H9 (cell line): ENCODE measurements at regions not wholly inside any gene's neighbourhood (a gene's known extent, or its start where the extent isn't known, plus 50 kb on each side); places are given as distances from the start of the nearest gene placed in this dataset.

Experiments used
- DNase-seq: peaks from one replicate; pipeline ENCODE4 v3.0.0-alpha.2; 2017
- H2AFZ ChIP-seq: one replicate; pipeline ENCODE4 v1.6.1; 2013; ENCODE audit warnings: mild to moderate bottlenecking, low read length, control low read depth, moderate library complexity
- H2AK5ac ChIP-seq: 2 replicates; pipeline ENCODE4 v1.6.1; 2013; ENCODE audit warnings: low read length, control low read depth, mixed read lengths; ENCODE audit not compliant: insufficient read length
- H2BK120ac ChIP-seq: one replicate; pipeline ENCODE4 v1.6.1; 2013; ENCODE audit warnings: low read depth, mild to moderate bottlenecking, low read length, control low read depth, inconsistent platforms; ENCODE audit not compliant: poor library complexity, severe bottlenecking
- H2BK12ac ChIP-seq: 2 replicates; pipeline ENCODE4 v1.6.1; 2013; ENCODE audit warnings: low read length, control low read depth, mixed read lengths, low read depth; ENCODE audit not compliant: insufficient read length
- H2BK15ac ChIP-seq: 2 replicates; pipeline ENCODE4 v1.6.1; 2013; ENCODE audit warnings: low read depth, low read length, control low read depth
- H2BK20ac ChIP-seq: one replicate; pipeline ENCODE4 v1.6.1; 2013; ENCODE audit warnings: low read depth, mild to moderate bottlenecking, low read length, control low read depth, inconsistent platforms; ENCODE audit not compliant: poor library complexity, severe bottlenecking
- H2BK5ac ChIP-seq: 2 replicates; pipeline ENCODE4 v1.6.1; 2013; ENCODE audit warnings: low read length, control low read depth, mixed read lengths; ENCODE audit not compliant: insufficient read length
- H3K14ac ChIP-seq: 2 replicates; pipeline ENCODE4 v1.6.1; 2013; ENCODE audit warnings: low read length, control low read depth; ENCODE audit not compliant: insufficient read depth
- H3K18ac ChIP-seq: 2 replicates; pipeline ENCODE4 v1.6.1; 2013; ENCODE audit warnings: low read depth, mild to moderate bottlenecking, mixed read lengths, low read length, control low read depth; ENCODE audit not compliant: insufficient read length
- H3K23ac ChIP-seq: 2 replicates; pipeline ENCODE4 v1.6.1; 2013; ENCODE audit warnings: low read length, control low read depth, mixed read lengths, low read depth; ENCODE audit not compliant: insufficient read length
- H3K23me2 ChIP-seq: 2 replicates; pipeline ENCODE4 v1.6.1; 2013; ENCODE audit warnings: low read depth, mild to moderate bottlenecking, mixed read lengths, low read length, control low read depth; ENCODE audit not compliant: insufficient read length, poor library complexity, severe bottlenecking
- H3K27ac ChIP-seq: 2 replicates; pipeline ENCODE4 v1.5.1; 2013; ENCODE audit warnings: low read length, control low read depth, mixed read lengths, low read depth; ENCODE audit not compliant: insufficient read length
- H3K27me3 ChIP-seq: 2 replicates; pipeline ENCODE4 v1.6.1; 2013; ENCODE audit warnings: low read length, control low read depth, inconsistent platforms; ENCODE audit not compliant: insufficient read depth
- H3K4ac ChIP-seq: 2 replicates; pipeline ENCODE4 v1.6.1; 2013; ENCODE audit warnings: low read depth, mild to moderate bottlenecking, control low read depth, inconsistent platforms, low read length, moderate library complexity
- H3K4me1 ChIP-seq: 2 replicates; pipeline ENCODE4 v1.6.1; 2013; ENCODE audit warnings: low read length, control low read depth, inconsistent platforms; ENCODE audit not compliant: insufficient read depth
- H3K4me2 ChIP-seq: 2 replicates; pipeline ENCODE4 v1.6.1; 2013; ENCODE audit warnings: low read length, control low read depth, mixed read lengths; ENCODE audit not compliant: insufficient read length, insufficient read depth
- H3K56ac ChIP-seq: 2 replicates; pipeline ENCODE4 v1.6.1; 2013; ENCODE audit warnings: low read depth, mild to moderate bottlenecking, mixed read lengths, low read length, control low read depth; ENCODE audit not compliant: insufficient read length
- H3K79me1 ChIP-seq: 2 replicates; pipeline ENCODE4 v1.6.1; 2013; ENCODE audit warnings: low read depth, mild to moderate bottlenecking, moderate library complexity, low read length, control low read depth, inconsistent platforms; ENCODE audit not compliant: insufficient read depth, poor library complexity, severe bottlenecking
- H3K79me2 ChIP-seq: 2 replicates; pipeline ENCODE4 v1.6.1; 2013; ENCODE audit warnings: low read length, control low read depth, inconsistent platforms; ENCODE audit not compliant: insufficient read depth
- H3K9ac ChIP-seq: 2 replicates; pipeline ENCODE4 v1.6.1; 2013; ENCODE audit warnings: low read length, control low read depth, mixed read lengths; ENCODE audit not compliant: insufficient read length; ENCODE audit errors: extremely low read depth
- H3K9me3 ChIP-seq: one replicate; pipeline ENCODE4 v1.6.1; 2013; ENCODE audit warnings: low read depth, low read length, inconsistent platforms; ENCODE audit not compliant: control insufficient read depth
- H3T11ph ChIP-seq: one replicate; pipeline ENCODE4 v1.6.1; 2013; ENCODE audit warnings: mild to moderate bottlenecking, low read length, control low read depth, inconsistent platforms
- H4K20me1 ChIP-seq: one replicate; pipeline ENCODE4 v1.6.1; 2013; ENCODE audit not compliant: control insufficient read depth, insufficient read length, insufficient read depth
- H4K5ac ChIP-seq: 2 replicates; pipeline ENCODE4 v1.6.1; 2013; ENCODE audit warnings: low read depth, mild to moderate bottlenecking, mixed read lengths, low read length, control low read depth; ENCODE audit not compliant: insufficient read length
- H4K8ac ChIP-seq: replicated peaks from 2 replicates; pipeline ENCODE4 v1.6.1; 2013; ENCODE audit warnings: low read length, control low read depth, mixed read lengths, low read depth; ENCODE audit not compliant: insufficient read length
- H4K91ac ChIP-seq: 2 replicates; pipeline ENCODE4 v1.6.1; 2013; ENCODE audit warnings: low read depth, mild to moderate bottlenecking, moderate library complexity, mixed read lengths, low read length, control low read depth; ENCODE audit not compliant: insufficient read length
- H3K27ac Mint-ChIP-seq, 3 experiments: 2 replicates in 2 of 3; 3 replicates in 1 of 3; pipeline ENCODE4 v1.8.0; 2020 to 2021; ENCODE audit warnings: mixed read lengths in 3 of 3, mild to moderate bottlenecking in 1 of 3, moderate library complexity in 1 of 3
- H3K27me3 Mint-ChIP-seq: 2 replicates; pipeline ENCODE4 v1.8.0; 2021; ENCODE audit warnings: low read depth, mild to moderate bottlenecking, moderate library complexity, mixed read lengths
- H3K36me3 Mint-ChIP-seq, 3 experiments: 2 replicates in 2 of 3; 3 replicates in 1 of 3; pipeline ENCODE4 v1.8.0; 2020 to 2021; ENCODE audit warnings: low read depth in 3 of 3, mixed read lengths in 3 of 3; ENCODE audit not compliant: insufficient read depth in 1 of 3
- H3K4me1 Mint-ChIP-seq, 2 experiments: 2 replicates each; pipeline ENCODE4 v1.8.0; 2020; ENCODE audit warnings: mixed read lengths in 2 of 2
- H3K4me3 Mint-ChIP-seq, 2 experiments: 2 replicates in 1 of 2; 3 replicates in 1 of 2; pipeline ENCODE4 v1.8.0; 2020 to 2021; ENCODE audit warnings: mild to moderate bottlenecking in 2 of 2, mixed read lengths in 2 of 2, moderate library complexity in 1 of 2
- H3K9me3 Mint-ChIP-seq, 2 experiments: 2 replicates in 1 of 2; 3 replicates in 1 of 2; pipeline ENCODE4 v1.8.0; 2020; ENCODE audit warnings: mild to moderate bottlenecking in 2 of 2, mixed read lengths in 2 of 2, moderate library complexity in 1 of 2
- CTCF ChIP-seq: fragments of 200-600 bp; sonication (generic); conservative IDR thresholded peaks from 3 replicates; pipeline ENCODE4 v1.8.0; 2021; ENCODE audit warnings: antibody characterized with exemption, mild to moderate bottlenecking
- WGBS: extraction: QIAGEN DNeasy Blood & Tissue Kit; methylation state at CpG from one replicate; pipeline ENCODE4 v1.1.7; 2013; ENCODE audit warnings: missing lambda C conversion rate, low lambda C conversion rate, mixed read lengths; ENCODE audit not compliant: insufficient read length; ENCODE audit errors: extremely low coverage; 5-methylcytosine and 5-hydroxymethylcytosine counted together

DNA sequence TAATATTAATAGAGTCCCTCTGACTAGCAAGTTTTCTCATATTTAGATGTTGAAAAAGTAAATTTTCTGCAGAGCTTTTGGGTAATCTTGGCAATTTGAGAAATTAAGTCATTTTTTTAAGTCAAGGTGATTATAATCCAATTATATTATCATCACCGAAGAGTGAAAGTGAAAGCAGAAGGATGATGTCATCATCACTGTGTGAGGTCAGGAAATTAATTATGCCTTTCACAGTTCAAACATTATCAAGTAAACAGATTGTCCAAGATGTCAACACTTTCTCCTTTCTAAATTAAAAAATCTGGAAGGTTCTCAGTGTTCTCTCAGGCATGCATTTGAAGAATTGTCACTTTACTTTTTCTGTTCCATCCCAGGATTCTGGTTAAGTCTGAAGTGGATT, 296.0 kb downstream of the TBX15 start:
- no peak overlapping the region for H3K4me3 Mint-ChIP-seq
- Histone ChIP-seq H3K9ac (no peak overlapping the region), H4K91ac (no peak overlapping the region), H3K79me2 (no peaks in the 10 kb centered on the region), H4K20me1 (no peaks in the 10 kb centered on the region), H3K9me3 (no peaks in the 10 kb centered on the region), H3T11ph (no peak overlapping the region), H4K5ac (no peak overlapping the region), H3K4me2 (no peak overlapping the region), H2BK20ac (no peak overlapping the region), H3K56ac (no peak overlapping the region), H3K4ac (no peak overlapping the region), H3K14ac (no peak overlapping the region), H2BK15ac (no peak overlapping the region), H3K27me3 (no peaks in the 10 kb centered on the region), H4K8ac (no peak overlapping the region), H2AK5ac (no peak overlapping the region), H2BK12ac (no peak overlapping the region), H2AFZ (no peak overlapping the region), H3K18ac (no peak overlapping the region), H3K27ac (no peak overlapping the region), H3K4me1 (no peaks in the 10 kb centered on the region), H3K23me2 (no peaks in the 10 kb centered on the region), H2BK120ac (no peak overlapping the region), H2BK5ac (no peak overlapping the region), H3K79me1 (no peaks in the 10 kb centered on the region), H3K23ac (no peak overlapping the region)
- H3K4me1 Mint-ChIP-seq, result no peaks in the 10 kb centered on the region
- no peaks in the 10 kb centered on the region for H3K27me3 Mint-ChIP-seq
- peaks cover 6 to 9% of the 10 kb centered on the region in 2 experiments; a peak in 3 of 5 replicates for H3K9me3 Mint-ChIP-seq
- no peak for DNase-seq
- no CpG with 5 or more reads among the region's 1 CpG for WGBS
- no peak overlapping the region; a peak in 1 of 7 replicates for H3K27ac Mint-ChIP-seq
- no peak for TF ChIP-seq CTCF
- H3K36me3 Mint-ChIP-seq, result no peaks in the 10 kb centered on the region
